Calu3 (cell line): ENCODE measurements at regions not wholly inside any gene's neighbourhood (a gene's known extent, or its start where the extent isn't known, plus 50 kb on each side); places are given as distances from the start of the nearest gene placed in this dataset.

Experiments
- BruUV-seq: library from RNA; stranded (reverse); fragments of 400-500 nt; replicated peaks from 2 replicates; lab custom pipeline; 2021; lab: Mats Ljungman, UMichigan
- CTCF ChIA-PET: fragments of 300-600 bp; sonication (Branson Sonifier 250); formaldehyde crosslinking; loops from one replicate; lab custom pipeline; 2022; ENCODE audit warnings: antibody characterized with exemption; lab: Charles Lee
- DNase-seq: peaks from one replicate; pipeline ENCODE4 v3.0.0; 2022
- H3K27ac Mint-ChIP-seq: one replicate; pipeline ENCODE4 v1.8.0; 2022; ENCODE audit warnings: mixed read lengths; ENCODE audit not compliant: unreplicated experiment
- H3K27me3 Mint-ChIP-seq: one replicate; pipeline ENCODE4 v1.8.0; 2022; ENCODE audit warnings: mixed read lengths; ENCODE audit not compliant: unreplicated experiment
- H3K36me3 Mint-ChIP-seq: one replicate; pipeline ENCODE4 v1.8.0; 2022; ENCODE audit warnings: mild to moderate bottlenecking, moderate library complexity, mixed read lengths; ENCODE audit not compliant: insufficient read depth, unreplicated experiment
- H3K4me1 Mint-ChIP-seq: one replicate; pipeline ENCODE4 v1.8.0; 2022; ENCODE audit warnings: mild to moderate bottlenecking, low read depth, mixed read lengths; ENCODE audit not compliant: unreplicated experiment
- H3K4me3 Mint-ChIP-seq: one replicate; pipeline ENCODE4 v1.8.0; 2022; ENCODE audit warnings: mild to moderate bottlenecking, low read depth, moderate library complexity, mixed read lengths; ENCODE audit not compliant: unreplicated experiment
- H3K9me3 Mint-ChIP-seq: one replicate; pipeline ENCODE4 v1.8.0; 2022; ENCODE audit warnings: low read depth, mixed read lengths; ENCODE audit not compliant: unreplicated experiment
- intact Hi-C: fragments of 100-400 bp; cut with micrococcal nuclease; formaldehyde crosslinking; loops from one replicate; pipeline ENCODE4 v1.10.0; 2022; ENCODE audit not compliant: unreplicated experiment
- TF ChIP-seq, protein P1 (sequence below): fragments of 200-600 bp; IDR thresholded peaks from one replicate; pipeline ENCODE4 v1.8.0; 2022; ENCODE audit warnings: antibody characterized with exemption; ENCODE audit not compliant: unreplicated experiment

DNA sequence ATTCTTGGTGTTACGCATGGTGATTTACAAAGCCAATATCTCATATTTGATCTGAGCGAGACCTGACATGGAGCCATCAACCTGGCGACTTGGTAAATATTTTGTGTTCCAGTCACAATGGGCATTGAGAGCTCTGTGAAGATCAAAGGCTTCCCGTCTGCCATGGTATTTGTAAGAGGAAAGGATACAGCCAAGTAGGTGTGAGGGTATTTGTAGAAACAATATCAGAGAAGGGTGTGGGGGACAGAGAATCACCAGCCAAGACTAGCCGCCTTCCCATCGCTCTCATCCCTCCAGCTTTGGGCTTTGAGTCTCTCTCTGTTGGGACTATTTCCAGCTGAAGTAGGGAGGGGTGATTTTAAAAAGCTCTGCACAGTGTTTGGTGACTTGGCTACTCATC lies 173.4 kb upstream of the BDNF start:
- TF ChIP-seq, protein P1, sequence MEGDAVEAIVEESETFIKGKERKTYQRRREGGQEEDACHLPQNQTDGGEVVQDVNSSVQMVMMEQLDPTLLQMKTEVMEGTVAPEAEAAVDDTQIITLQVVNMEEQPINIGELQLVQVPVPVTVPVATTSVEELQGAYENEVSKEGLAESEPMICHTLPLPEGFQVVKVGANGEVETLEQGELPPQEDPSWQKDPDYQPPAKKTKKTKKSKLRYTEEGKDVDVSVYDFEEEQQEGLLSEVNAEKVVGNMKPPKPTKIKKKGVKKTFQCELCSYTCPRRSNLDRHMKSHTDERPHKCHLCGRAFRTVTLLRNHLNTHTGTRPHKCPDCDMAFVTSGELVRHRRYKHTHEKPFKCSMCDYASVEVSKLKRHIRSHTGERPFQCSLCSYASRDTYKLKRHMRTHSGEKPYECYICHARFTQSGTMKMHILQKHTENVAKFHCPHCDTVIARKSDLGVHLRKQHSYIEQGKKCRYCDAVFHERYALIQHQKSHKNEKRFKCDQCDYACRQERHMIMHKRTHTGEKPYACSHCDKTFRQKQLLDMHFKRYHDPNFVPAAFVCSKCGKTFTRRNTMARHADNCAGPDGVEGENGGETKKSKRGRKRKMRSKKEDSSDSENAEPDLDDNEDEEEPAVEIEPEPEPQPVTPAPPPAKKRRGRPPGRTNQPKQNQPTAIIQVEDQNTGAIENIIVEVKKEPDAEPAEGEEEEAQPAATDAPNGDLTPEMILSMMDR: no peak
- H3K36me3 Mint-ChIP-seq: no peaks in the 10 kb centered on the region
- CTCF ChIA-PET: no interaction called here
- BruUV-seq: no TSS peak
- no peaks in the 10 kb centered on the region for H3K9me3 Mint-ChIP-seq
- H3K4me1 Mint-ChIP-seq: peaks cover 8% of the 10 kb centered on the region
- H3K4me3 Mint-ChIP-seq: no peak overlapping the region
- H3K27me3 Mint-ChIP-seq: peaks cover 12% of the 10 kb centered on the region
- no peak overlapping the region for H3K27ac Mint-ChIP-seq
- DNase-seq: no peak
- intact Hi-C loops: no loop called here

DNA sequence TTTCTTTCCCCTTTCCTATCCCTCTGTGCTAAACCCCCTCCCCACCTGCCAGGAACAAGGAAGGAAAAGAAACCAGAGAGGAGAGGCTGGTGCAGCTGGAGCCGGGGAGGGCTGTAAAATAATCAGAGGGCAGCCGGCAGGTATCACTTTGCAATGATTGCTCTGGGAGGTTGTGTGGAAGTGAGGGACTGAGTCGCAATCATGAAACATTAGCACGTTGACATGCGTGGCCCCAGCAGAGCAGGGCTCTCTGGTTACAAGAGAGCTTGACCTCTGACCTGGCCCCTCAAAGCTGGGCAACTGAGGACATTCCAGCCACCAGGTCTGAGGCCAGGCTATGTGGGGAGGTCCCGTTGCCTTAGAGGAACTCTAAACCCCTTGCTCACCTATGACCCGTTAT lies 170.8 kb upstream of the BDNF start:
- Mint-ChIP-seq H3K36me3 (no peaks in the 10 kb centered on the region), H3K27me3 (peaks cover 12% of the 10 kb centered on the region), H3K27ac (no peak overlapping the region), H3K9me3 (no peaks in the 10 kb centered on the region), H3K4me3 (no peak overlapping the region), H3K4me1 (peaks cover 7% of the 10 kb centered on the region)
- CTCF ChIA-PET: no interaction called here
- intact Hi-C loops: no loop called here
- no peak for DNase-seq
- TF ChIP-seq, protein P1: no peak
- no TSS peak for BruUV-seq

DNA sequence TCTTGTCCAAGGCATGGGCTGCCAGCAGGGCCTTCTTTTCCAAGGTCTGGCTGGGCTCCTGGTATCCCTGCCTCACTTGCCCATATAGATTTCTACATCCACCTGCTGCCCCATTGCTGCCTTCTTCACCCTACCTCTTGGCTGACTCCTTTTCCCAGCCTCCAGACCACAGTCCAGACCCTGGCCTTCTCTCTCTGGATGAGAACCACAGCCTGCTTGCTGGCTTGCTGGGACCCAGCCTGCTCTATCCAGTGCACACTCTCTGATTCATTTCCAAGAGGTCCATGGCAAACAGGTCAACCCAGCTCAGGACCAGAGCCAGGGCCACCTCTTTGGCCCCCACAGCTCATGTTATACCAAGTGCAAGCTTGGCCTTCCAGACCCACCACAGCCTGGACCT lies 169.4 kb upstream of the BDNF start:
- Mint-ChIP-seq H3K36me3 (no peaks in the 10 kb centered on the region), H3K9me3 (no peaks in the 10 kb centered on the region), H3K27me3 (peaks cover 12% of the 10 kb centered on the region), H3K4me3 (no peak overlapping the region), H3K4me1 (no peaks in the 10 kb centered on the region), H3K27ac (no peak overlapping the region)
- TF ChIP-seq, protein P1: no peak
- intact Hi-C loops: no loop called here
- no TSS peak for BruUV-seq
- no peak for DNase-seq
- CTCF ChIA-PET: no interaction called here

DNA sequence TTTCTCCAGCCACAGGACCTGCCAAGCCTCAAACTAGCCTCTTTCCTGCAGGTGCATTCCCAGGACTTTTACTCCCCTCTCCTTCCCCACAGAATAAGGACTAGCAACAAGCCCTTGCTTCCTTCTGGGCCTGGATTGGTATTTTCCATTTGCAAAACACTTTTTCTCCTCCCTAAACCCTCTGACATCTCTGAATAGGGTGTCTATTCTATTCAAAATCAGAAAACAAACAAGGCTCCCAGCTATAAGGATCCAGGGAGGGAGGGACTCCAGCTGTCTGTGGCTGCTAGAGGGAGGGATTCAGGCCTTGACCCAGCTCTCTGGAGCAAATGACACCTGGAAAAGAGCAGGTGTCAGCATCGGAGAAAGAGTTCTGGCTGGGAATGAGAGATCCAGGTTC lies 168.5 kb upstream of the BDNF start:
- H3K27me3 Mint-ChIP-seq: peaks cover 12% of the 10 kb centered on the region
- TF ChIP-seq, protein P1: no peak
- H3K4me1 Mint-ChIP-seq: no peaks in the 10 kb centered on the region
- no TSS peak for BruUV-seq
- CTCF ChIA-PET: no interaction called here
- DNase-seq: no peak
- intact Hi-C loops: no loop called here
- H3K27ac Mint-ChIP-seq: no peak overlapping the region
- no peaks in the 10 kb centered on the region for H3K36me3 Mint-ChIP-seq
- no peak overlapping the region for H3K4me3 Mint-ChIP-seq
- H3K9me3 Mint-ChIP-seq: no peaks in the 10 kb centered on the region

DNA sequence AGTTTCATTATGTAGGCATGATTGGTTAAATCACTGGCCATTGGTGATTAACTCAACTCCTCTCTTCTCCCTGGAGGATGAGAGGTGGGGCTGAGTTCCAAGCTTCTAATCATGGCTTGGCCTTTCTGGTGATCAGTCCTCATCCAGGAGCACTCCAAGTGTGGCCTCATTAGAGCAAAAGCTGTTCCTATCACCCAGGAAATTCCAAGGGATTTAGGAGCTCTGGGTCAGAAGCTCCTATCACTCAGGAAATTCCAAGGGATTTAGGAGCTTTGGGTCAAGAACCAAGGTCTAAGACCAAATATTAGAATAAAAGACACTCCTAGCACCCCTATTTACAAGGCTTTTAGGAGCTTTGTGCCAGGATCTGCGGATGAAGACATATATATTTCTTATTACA lies 168.0 kb upstream of the BDNF start:
- CTCF ChIA-PET: no interaction called here
- peaks cover 10% of the 10 kb centered on the region for H3K27me3 Mint-ChIP-seq
- DNase-seq: no peak

More for the DNA sequence above, 168.0 kb upstream of the BDNF start:
- TF ChIP-seq, protein P1: no peak
- intact Hi-C loops: no loop called here
- Mint-ChIP-seq H3K4me1 (no peaks in the 10 kb centered on the region), H3K9me3 (no peaks in the 10 kb centered on the region), H3K36me3 (no peaks in the 10 kb centered on the region), H3K27ac (no peak overlapping the region), H3K4me3 (no peak overlapping the region)
- BruUV-seq: no TSS peak
